GM13977 (cell line): ENCODE measurements at regions not wholly inside any gene's neighbourhood (a gene's known extent, or its start where the extent isn't known, plus 50 kb on each side); places are given as distances from the start of the nearest gene placed in this dataset.

Experiments used
- DNase-seq: peaks from one replicate; pipeline ENCODE4 v3.0.0; 2012; ENCODE audit warnings: low spot score
- CTCF ChIP-seq: IDR thresholded peaks from 2 replicates; pipeline ENCODE4 v1.5.1; 2012; ENCODE audit warnings: mild to moderate bottlenecking, control low read depth; ENCODE audit not compliant: insufficient read depth; ENCODE audit errors: extremely low read depth, missing control alignments
- in situ Hi-C: fragments of 300-500 bp; cut with MboI; formaldehyde crosslinking; loops from one replicate; pipeline ENCODE4 v1.12.0; 2022; ENCODE audit warnings: low sequenced_read_pairs, low pct_unique_long_range_greater_than_20kb, mixed read lengths, inconsistent platforms; ENCODE audit not compliant: unreplicated experiment

GRCh38 chr16:76837872-76838271 is 353.1 kb upstream of the MON1B start:
- DNase-seq: no peak
- in situ Hi-C loops: no loop called here
- no peak for TF ChIP-seq CTCF

GRCh38 chr16:76854234-76854633 is 336.8 kb upstream of the MON1B start:
- DNase-seq: no peak
- in situ Hi-C loops: no loop called here
- TF ChIP-seq CTCF: no peak

GRCh38 chr16:76856112-76856511 is 334.9 kb upstream of the MON1B start:
- no peak for TF ChIP-seq CTCF
- DNase-seq: no peak
- in situ Hi-C loops: no loop called here

GRCh38 chr16:76857402-76857801 is 333.6 kb upstream of the MON1B start:
- in situ Hi-C loops: no loop called here
- DNase-seq: no peak
- TF ChIP-seq CTCF: no peak

GRCh38 chr16:76862901-76863300 is 328.1 kb upstream of the MON1B start:
- in situ Hi-C loops: no loop called here
- no peak for DNase-seq
- no peak for TF ChIP-seq CTCF

GRCh38 chr16:76866994-76867393 is 324.0 kb upstream of the MON1B start:
- in situ Hi-C loops: no loop called here
- no peak for TF ChIP-seq CTCF
- DNase-seq: no peak

GRCh38 chr16:76875898-76876297 is 315.1 kb upstream of the MON1B start:
- no peak for DNase-seq
- TF ChIP-seq CTCF: no peak
- in situ Hi-C loops: no loop called here
